ENCODE measurements at regions not wholly inside any gene's neighbourhood (a gene's known extent, or its start where the extent isn't known, plus 50 kb on each side); places are given as distances from the start of the nearest gene placed in this dataset.

GRCh38 chr12:42846782-42847181, 257.2 kb upstream of the PRICKLE1 start:
- DNase-seq = no peak

DNA sequence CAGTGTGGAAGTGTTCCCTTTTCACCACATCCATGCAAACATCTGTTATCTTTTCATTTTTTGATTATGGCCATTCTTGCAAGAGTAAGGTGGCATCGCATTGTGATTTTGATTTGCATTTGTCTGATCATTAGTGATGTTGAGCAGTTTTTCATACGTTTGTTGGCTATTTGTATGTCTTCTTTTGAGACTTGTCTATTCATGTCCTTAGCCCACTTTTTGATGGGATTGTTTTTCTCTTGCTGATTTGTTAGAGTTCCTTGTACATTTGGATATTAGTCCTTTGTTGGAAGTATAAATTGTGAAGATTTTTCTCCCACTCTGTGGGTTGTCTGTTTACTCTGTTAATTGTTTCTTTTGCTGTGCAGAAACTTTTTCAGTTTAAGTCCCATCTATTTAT, 244.5 kb upstream of the PRICKLE1 start:
- no peak for DNase-seq

DNA sequence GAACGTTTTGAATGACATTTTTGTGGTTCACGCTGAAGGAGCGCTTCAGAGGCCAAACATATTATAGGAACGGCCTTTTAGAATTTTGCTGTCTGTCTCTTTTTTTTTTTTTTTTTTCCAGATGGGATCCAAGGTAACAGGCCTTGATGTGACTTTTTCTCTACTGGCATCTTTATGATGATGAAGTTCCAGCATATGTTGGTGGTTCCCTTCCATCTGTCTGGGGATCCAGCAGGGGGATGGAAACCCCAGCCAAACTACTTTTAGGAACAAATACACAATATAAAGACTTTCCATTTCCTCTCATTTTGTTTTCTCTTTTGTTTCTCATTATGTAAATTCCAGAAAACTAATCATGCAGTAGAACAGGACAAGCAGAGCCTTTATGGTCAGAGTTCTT, 239.3 kb upstream of the PRICKLE1 start:
- no peak for DNase-seq

GRCh38 chr12:42824327-42824726, 234.8 kb upstream of the PRICKLE1 start:
- no peak for DNase-seq

DNA sequence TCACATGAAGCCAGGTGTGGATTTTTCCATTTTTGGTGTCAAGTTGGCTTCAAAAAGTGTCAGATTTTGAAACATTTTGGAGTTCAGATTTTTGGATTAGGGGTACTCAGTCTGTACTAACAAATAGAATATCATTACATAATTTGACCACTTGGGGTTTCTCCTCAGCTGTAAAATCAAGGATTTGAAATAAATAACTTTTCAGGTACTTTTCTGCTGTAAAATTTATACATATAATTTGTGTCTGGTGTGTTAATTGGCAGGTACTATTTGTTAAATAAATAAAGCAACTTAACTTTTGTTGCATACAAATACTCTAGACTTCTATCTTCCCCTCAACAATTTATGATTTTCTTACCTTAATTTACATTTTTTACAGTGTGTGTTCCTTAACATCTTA, 234.1 kb upstream of the PRICKLE1 start:
- no peak for DNase-seq

DNA sequence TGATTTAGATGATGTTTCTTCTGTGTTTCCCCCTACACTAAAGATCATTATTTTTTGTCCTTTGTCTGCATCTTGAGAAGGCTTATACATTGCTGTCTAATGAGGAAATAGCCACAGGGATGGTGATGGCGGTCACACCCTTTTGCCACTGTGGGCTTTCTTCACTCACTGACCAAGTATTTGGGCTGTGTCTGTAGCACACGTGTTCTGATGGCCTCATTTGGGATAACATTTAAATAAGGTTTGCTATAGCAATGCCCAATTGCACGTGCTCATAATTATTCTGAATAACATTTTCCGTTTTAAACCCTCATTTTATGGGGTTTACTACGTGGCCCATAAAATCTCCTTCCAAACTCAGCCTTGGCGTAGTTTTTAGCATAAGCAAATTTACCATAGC, 230.3 kb upstream of the PRICKLE1 start:
- no peak for DNase-seq

GRCh38 chr12:42815068-42815467, 225.5 kb upstream of the PRICKLE1 start:
- DNase-seq = no peak

DNA sequence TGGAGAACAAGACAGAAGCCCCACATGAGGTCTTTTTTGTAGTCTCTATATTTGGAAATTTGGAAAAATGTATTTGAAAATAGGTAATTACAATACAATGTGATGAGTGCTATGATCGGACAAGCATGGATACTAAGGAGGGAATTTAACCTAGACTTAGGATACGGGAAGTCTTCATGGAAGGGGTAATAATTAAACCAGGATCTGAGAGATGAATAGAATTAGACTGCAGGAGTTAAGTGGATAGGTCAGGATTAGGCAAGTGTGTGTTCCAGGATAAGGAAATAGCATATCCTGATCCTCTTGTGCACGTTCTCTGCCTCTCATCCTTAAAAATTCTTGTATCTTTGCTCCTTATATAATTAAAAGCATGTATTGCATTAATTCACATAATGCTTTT, 223.3 kb upstream of the PRICKLE1 start:
- no peak for DNase-seq

DNA sequence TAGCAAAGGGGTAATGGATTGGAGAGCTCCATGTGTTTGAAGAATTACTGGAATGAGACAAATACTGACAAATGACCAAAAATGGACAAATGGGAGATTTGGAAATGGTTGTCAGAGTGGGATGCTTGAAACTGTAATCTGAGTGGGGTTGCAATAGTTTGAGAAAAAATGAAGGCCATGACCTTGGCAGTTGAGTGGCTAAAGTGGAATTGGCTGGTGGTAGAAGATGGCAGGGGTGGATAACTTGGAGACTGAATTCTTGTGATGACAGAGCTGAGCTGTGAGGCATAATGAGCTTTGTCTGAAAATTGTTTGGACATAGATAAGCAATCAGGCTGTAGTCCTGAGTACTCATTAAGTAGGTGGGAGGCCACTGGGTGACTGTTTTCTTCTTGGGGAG, 222.5 kb upstream of the PRICKLE1 start:
- DNase-seq = no peak

- DNase-seq = no peak
Observed at GRCh38 chr12:42810006-42810405, 220.5 kb upstream of the PRICKLE1 start.

- DNase-seq = no peak
Observed at GRCh38 chr12:42809226-42809625, 219.7 kb upstream of the PRICKLE1 start.

- no peak for DNase-seq
Observed at GRCh38 chr12:42807766-42808165, 218.2 kb upstream of the PRICKLE1 start.

GRCh38 chr12:42807251-42807650, 217.7 kb upstream of the PRICKLE1 start:
- no peak for DNase-seq

- DNase-seq = no peak
Observed at GRCh38 chr12:42804928-42805327, 215.4 kb upstream of the PRICKLE1 start.

GRCh38 chr12:42802785-42803189, 213.2 kb upstream of the PRICKLE1 start:
- DNase-seq = no peak

DNA sequence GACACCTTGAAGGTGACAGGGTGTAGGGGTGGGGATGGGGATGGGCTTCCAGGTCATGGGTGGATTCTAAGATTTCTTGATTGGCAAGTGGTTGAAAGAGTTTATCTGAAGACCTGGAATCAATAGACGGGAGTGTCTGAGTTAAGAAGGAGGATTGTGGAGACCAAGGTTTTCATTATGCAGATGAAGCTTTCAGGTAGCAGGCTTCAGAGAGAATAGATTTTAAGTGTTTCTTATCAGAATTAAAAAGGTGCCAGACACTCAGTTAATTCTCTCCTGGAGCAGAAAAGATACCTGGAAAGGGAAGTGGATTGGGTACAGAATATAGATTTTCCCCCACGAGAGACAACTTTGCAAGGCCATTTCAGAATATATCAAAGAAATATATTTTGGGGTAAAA, 211.7 kb upstream of the PRICKLE1 start:
- no peak for DNase-seq

DNA sequence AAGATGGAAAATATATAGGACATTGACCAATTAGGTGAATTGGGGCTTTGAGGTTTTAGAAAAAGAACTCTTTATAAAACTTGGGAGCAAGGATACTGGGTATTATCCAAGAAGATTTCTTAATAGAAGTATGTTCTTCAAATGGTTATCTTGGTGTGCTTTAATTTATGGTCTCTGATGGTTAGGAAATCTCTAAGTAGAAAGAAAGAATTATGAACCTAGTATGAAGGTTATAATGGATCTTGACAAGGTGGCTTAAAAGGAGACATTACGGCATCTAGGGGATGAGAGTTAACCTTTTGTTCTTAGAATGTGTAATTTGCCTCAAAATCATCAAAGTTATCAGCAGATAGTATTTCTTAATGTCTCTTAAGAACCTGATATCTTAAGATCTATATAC, 210.4 kb upstream of the PRICKLE1 start:
- no peak for DNase-seq

GRCh38 chr12:42798811-42799438, 209.4 kb upstream of the PRICKLE1 start:
- DNase-seq = no peak

GRCh38 chr12:42794806-42795205, 205.3 kb upstream of the PRICKLE1 start:
- DNase-seq = no peak

- DNase-seq = no peak
Observed at GRCh38 chr12:42793166-42793565, 203.6 kb upstream of the PRICKLE1 start.

- DNase-seq = no peak
Observed at GRCh38 chr12:42792265-42792664, 202.7 kb upstream of the PRICKLE1 start.

GRCh38 chr12:42791399-42791798, 201.9 kb upstream of the PRICKLE1 start:
- no peak for DNase-seq

- DNase-seq = no peak
Observed at GRCh38 chr12:42790761-42791151, 201.2 kb upstream of the PRICKLE1 start.

- no peak for DNase-seq
Observed at GRCh38 chr12:42789808-42790760, 200.5 kb upstream of the PRICKLE1 start.
